EL (cell line): ENCODE measurements at regions not wholly inside any gene's neighbourhood (a gene's known extent, or its start where the extent isn't known, plus 50 kb on each side); places are given as distances from the start of the nearest gene placed in this dataset.

Experiments used
- DNase-seq: peaks from one replicate; pipeline ENCODE4 v3.0.0-alpha.2; 2016

- DNase-seq, result no peak
Measured at GRCh38 chr15:80308002-80308401, 56.0 kb upstream of the CTXND1 start.

DNA sequence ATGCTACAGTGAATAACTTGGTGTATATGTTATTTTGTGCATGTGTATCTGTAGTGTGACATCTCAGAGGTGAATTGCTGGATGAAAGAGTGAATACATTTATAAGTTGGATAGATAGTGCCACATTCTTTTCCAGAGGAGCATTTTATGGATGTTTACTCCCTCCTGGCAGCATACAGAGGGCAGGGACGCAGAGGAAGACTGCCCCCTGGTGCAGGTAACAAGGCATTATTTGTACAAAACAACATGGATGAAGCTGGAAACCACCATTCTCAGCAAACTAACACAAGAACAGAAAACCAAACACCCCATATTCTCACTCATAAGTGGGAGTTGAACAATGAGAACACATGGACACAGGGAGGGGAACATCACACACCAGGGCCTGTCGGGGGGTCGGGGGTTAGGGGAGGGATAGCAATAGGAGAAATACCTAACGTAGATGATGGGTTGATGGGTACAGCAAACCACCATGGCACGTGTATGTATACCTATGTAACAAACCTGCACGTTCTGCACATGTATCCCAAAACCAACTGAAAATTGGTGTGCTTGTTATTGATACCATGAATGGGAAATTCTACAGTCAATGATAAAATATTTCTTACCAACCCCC lies 57.9 kb upstream of the CTXND1 start:
- peak; percentile 27 for DNase-seq

- no peak for DNase-seq
Measured at GRCh38 chr15:80310776-80311175, 58.8 kb upstream of the CTXND1 start.

DNA sequence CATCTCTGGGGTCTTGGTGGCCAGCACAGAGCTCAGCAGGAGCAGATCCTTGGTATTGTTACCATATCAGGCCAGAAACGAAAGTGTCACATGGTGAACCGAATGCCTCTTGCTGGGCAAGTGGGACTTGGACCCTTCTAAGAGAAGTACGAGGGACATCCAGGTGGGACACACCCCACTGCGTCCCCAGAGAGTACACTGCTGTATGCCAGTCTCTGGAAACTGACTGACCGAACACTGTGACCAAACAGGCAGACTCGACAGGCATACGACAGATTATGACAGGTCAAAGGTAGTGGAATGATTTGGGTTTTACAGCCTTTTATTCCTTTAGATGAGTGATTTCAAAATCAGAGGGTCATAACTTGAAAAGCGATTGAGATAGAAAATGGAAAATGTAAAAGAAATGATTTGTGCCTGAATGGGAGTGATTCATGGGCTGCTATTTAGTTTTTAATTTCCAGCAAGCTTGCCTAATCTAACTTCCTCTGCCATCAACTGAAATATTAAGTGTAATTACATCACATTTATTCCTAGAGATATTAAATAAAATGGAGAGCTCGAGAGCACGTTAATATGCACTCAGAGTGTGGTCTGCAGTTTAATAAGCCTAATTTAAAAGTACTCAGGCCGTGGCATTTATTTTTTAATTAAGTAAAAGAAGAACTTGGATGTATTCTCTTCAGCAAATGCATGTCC lies 63.4 kb upstream of the CTXND1 start:
- DNase-seq, result no peak

- DNase-seq, result peak; percentile 95
Measured at GRCh38 chr15:80317389-80318182, 65.6 kb upstream of the CTXND1 start.

DNA sequence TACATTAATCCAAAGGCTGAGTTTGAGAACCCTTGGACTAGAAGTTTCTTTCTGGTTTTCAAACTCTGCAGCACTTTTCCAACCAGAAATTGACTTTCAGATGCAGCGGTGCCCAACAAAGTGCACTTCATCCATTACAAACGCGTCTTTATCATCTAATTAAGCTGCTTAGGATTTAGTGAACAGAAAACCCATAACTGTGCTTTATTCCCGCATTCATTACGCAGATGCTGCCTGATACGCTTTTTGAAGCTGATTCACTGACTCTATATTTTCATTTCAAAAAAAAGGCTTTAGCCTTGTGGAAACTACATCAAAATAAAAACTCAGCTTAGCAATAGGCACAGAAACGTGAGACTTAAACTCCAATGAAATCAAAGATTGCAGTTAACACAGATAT lies 69.8 kb upstream of the CTXND1 start:
- DNase-seq, result no peak

- DNase-seq, result no peak
Measured at GRCh38 chr15:80323285-80323684, 71.3 kb upstream of the CTXND1 start.

DNA sequence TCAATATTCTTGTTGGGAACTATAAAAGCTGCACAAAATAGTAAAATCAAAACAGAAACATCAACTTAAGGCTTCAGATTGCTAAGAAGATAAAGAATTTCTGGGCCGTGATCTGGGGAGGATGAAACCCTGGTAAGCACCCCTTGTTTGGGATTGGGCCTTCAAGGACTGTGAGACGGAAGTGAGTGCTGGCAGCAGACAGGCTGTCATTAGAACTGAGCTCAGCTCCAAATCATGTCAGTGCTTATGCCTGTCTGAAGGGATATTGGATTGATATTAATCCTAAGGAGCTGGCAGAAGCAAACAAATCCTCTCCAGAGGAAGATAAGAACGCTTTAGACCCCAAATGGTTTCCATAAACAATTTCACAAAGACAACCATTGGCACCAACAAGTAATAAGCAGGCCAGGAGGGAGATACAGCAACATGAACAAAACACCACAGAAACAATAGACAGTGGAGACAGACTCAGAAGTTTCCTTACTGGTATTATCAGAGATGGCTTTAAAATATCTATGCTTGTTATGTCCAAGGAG lies 72.6 kb upstream of the CTXND1 start:
- DNase-seq, result no peak

DNA sequence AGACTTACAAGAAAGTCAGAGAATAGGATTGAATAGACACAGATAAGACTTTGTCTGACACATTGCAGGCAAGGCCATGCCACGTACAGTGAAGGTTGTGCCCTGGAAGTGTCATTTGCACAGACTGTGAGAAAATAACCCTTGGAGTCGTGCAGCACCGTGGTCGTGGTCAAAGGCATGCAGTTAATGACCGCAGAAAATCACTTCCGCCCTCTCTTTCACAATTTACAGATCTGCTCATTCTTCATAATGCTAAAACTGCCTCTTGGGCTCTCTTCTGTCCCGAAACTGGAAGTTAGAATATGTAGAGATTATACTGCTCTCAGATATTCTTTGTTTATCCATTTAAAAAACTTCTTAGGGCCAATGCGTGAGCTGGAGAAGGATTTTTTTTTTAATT lies 73.2 kb upstream of the CTXND1 start:
- no peak for DNase-seq

DNA sequence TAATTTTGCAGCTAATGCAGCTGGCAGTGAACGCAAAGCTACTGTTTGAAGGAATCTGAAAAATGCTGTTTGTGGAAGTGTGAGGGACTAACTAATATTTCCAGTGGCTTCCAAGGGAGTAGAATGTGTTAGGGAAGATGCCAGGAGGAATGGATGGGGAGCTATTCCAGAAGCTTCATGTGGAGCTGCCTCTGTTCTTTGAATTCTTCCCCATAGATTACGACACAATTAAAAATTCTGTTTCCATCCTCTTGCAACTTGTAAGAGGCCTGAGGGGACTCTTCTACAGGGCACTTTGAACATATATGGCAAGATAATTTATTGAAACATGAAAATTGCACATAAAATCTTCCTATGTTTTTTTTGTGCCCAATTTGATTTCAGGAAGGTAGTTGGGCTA lies 74.3 kb upstream of the CTXND1 start:
- no peak for DNase-seq

GRCh38 chr15:80328496-80328895 lies 75.7 kb upstream of the ARNT2 start:
- no peak for DNase-seq

GRCh38 chr15:80331886-80332406 lies 72.2 kb upstream of the ARNT2 start:
- DNase-seq, result no peak

GRCh38 chr15:80333261-80333660 lies 70.9 kb upstream of the ARNT2 start:
- no peak for DNase-seq

DNA sequence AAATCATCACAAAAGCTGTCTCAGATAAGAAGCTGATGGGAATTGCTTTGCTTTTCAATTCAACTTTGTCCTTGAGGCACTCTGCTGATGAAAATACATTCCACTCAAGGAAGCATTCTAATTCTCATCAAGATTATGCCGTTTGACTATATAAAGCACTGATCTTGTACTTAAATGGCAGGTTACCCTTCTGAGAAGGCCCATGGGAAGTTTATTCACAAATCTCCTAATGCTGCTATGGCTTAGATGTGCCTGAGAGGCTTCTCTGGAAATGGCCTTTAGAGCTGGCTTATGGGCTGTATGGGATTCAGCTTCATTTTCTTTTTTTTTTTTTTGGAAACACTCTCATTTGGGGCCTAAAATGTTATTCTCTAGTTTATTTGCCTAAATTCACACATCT lies 69.7 kb upstream of the ARNT2 start:
- no peak for DNase-seq

- no peak for DNase-seq
Measured at GRCh38 chr15:80339601-80340000, 64.6 kb upstream of the ARNT2 start.

GRCh38 chr15:80342148-80342547 lies 62.0 kb upstream of the ARNT2 start:
- no peak for DNase-seq

DNA sequence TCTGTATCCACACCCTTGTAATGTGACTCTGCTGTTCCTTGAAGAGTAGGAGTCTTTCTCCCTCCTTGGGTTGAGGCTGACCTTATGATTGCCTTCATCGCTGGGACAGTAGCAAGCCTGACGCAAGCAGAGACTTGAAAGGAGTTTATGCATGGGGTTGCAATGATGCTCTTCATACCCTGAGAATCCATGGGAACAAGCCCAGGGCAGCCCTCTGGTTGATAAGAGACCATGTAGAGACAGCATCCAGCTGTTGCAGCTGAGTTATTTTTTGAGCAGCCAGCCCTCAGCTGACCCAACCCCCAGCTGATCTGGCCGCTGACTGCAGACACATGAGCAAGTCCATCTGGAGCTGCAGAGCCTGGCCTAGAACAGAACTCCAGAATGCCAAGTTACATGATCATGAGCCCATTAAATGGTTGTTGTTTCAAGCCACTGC lies 60.6 kb upstream of the ARNT2 start:
- no peak for DNase-seq

GRCh38 chr15:80350941-80351610 lies 53.1 kb upstream of the ARNT2 start:
- DNase-seq, result no peak
